ENCODE measurements at regions not wholly inside any gene's neighbourhood (a gene's known extent, or its start where the extent isn't known, plus 50 kb on each side); places are given as distances from the start of the nearest gene placed in this dataset.

- Mint-ChIP-seq H3K36me3 (ENCODE audit: insufficient read depth in 1 of 3, low read depth in 3 of 3) (no peaks in the 10 kb centered on the region), H3K4me1 (peaks cover 9 to 10% of the 10 kb centered on the region in 2 experiments), H3K27me3 (ENCODE audit: low read depth) (no peaks in the 10 kb centered on the region), H3K4me3 (no peak overlapping the region), H3K27ac (no peak overlapping the region), H3K9me3 (no peaks in the 10 kb centered on the region)
- no peak for DNase-seq
- H3K23ac ChIP-seq (ENCODE audit: insufficient read length, low read depth, low read length), result no peak overlapping the region
- H3K4me1 ChIP-seq (ENCODE audit: insufficient read depth, low read length), result no peaks in the 10 kb centered on the region; the same call in 1 of the 2 replicates
- H3K79me1 ChIP-seq (ENCODE audit: insufficient read depth, low read depth, low read length, poor library complexity, severe bottlenecking), result no peaks in the 10 kb centered on the region
- H4K8ac ChIP-seq (replicated peaks; ENCODE audit: insufficient read length, low read depth, low read length), result no peak overlapping the region
- H3K14ac ChIP-seq (ENCODE audit: insufficient read depth, low read length), result no peak overlapping the region
- H3K56ac ChIP-seq (ENCODE audit: insufficient read length, low read depth, low read length), result no peak overlapping the region
- no peaks in the 10 kb centered on the region for H3K23me2 ChIP-seq (ENCODE audit: insufficient read length, low read depth, low read length, poor library complexity, severe bottlenecking)
- H4K5ac ChIP-seq (ENCODE audit: insufficient read length, low read depth, low read length), result no peak overlapping the region
- H3K9me3 ChIP-seq (ENCODE audit: control insufficient read depth, low read depth, low read length), result no peaks in the 10 kb centered on the region
- H2BK120ac ChIP-seq (ENCODE audit: low read depth, low read length, poor library complexity, severe bottlenecking), result no peak overlapping the region
- no peak overlapping the region for H3K4ac ChIP-seq (ENCODE audit: low read depth, low read length)
- H2BK5ac ChIP-seq (ENCODE audit: insufficient read length, low read length), result no peak overlapping the region
- no peak overlapping the region for H2AK5ac ChIP-seq (ENCODE audit: insufficient read length, low read length)
- no peak overlapping the region for H3K18ac ChIP-seq (ENCODE audit: insufficient read length, low read depth, low read length)
- H3T11ph ChIP-seq (ENCODE audit: low read length), result no peak overlapping the region
- H2AFZ ChIP-seq (ENCODE audit: low read length), result no peak overlapping the region
- no peak overlapping the region for H3K9ac ChIP-seq (ENCODE audit: extremely low read depth, insufficient read length, low read length)
- no peak overlapping the region for H2BK12ac ChIP-seq (ENCODE audit: insufficient read length, low read depth, low read length)
- H3K27ac ChIP-seq (ENCODE audit: insufficient read length, low read depth, low read length), result no peak overlapping the region
- H3K4me2 ChIP-seq (ENCODE audit: insufficient read depth, insufficient read length, low read length), result no peak overlapping the region
- no peak overlapping the region for H2BK15ac ChIP-seq (ENCODE audit: low read depth, low read length)
- H4K20me1 ChIP-seq (ENCODE audit: control insufficient read depth, insufficient read depth, insufficient read length), result no peaks in the 10 kb centered on the region
- no peaks in the 10 kb centered on the region for H3K79me2 ChIP-seq (ENCODE audit: insufficient read depth, low read length)
- no peaks in the 10 kb centered on the region for H3K27me3 ChIP-seq (ENCODE audit: insufficient read depth, low read length)
- H4K91ac ChIP-seq (ENCODE audit: insufficient read length, low read depth, low read length), result no peak overlapping the region
- no peak for TF ChIP-seq CTCF (conservative IDR thresholded peaks at IDR 0.05)
- no peak overlapping the region for H2BK20ac ChIP-seq (ENCODE audit: low read depth, low read length, poor library complexity, severe bottlenecking)
These were observed 1584.8 kb upstream of the ADGRL3 start for GRCh38 chr4:59615316-59615715.

Measured in H9 (cell line).